ENCODE measurements at regions not wholly inside any gene's neighbourhood (a gene's known extent, or its start where the extent isn't known, plus 50 kb on each side); places are given as distances from the start of the nearest gene placed in this dataset.
"Not testable (repeated sequence)": the region's sequence is repeated elsewhere in the genome, so short reads cannot be mapped to it uniquely, and the experiment has no call there.

DNA sequence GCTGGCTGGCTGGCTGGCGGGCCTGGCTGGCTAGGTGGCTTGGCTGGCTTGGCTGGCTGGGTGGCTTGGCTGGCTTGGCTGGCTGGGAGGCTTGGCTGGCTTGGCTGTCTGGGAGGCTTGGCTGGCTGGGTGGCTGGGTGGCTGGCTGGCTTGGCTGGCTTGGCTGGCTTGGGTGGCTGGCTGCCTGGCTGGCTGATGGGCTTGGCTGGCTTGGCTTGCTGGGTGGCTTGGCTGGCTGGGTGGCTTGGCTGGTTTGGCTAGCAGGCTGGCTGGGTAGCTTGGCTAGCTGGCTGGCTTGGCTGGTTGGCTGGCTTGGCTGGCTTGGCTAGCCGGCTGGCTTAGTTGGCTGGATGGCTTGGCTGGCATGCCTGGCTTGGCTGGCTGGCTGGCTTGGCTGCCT is 2834.1 kb downstream of the RPIA start:
- not testable (repeated sequence) for H3K4me3 ChIP-seq; H3K27ac ChIP-seq (ENCODE audit: low read depth); H3K36me3 ChIP-seq (ENCODE audit: insufficient read depth); H3K27me3 Mint-ChIP-seq (ENCODE audit: insufficient read depth, low read depth, poor library complexity); H3K4me3 Mint-ChIP-seq; H3K4me1 Mint-ChIP-seq; H3K36me3 Mint-ChIP-seq (ENCODE audit: low read depth); H3K9me2 ChIP-seq (ENCODE audit: insufficient read depth); H3K27ac Mint-ChIP-seq; H3F3A ChIP-seq (replicated peaks; ENCODE audit: low read depth); H3K79me2 ChIP-seq (replicated peaks; ENCODE audit: insufficient read depth); H2AFZ ChIP-seq; H3K27me3 ChIP-seq (ENCODE audit: insufficient read depth); ATAC-seq; DNase-seq (ENCODE audit: low spot score); H3K4me2 ChIP-seq; H4K20me1 ChIP-seq (replicated peaks; ENCODE audit: insufficient read depth); H3K4me1 ChIP-seq (ENCODE audit: insufficient read depth)
- H3K9me3 Mint-ChIP-seq = peaks cover 20% of the 10 kb centered on the region

DNA sequence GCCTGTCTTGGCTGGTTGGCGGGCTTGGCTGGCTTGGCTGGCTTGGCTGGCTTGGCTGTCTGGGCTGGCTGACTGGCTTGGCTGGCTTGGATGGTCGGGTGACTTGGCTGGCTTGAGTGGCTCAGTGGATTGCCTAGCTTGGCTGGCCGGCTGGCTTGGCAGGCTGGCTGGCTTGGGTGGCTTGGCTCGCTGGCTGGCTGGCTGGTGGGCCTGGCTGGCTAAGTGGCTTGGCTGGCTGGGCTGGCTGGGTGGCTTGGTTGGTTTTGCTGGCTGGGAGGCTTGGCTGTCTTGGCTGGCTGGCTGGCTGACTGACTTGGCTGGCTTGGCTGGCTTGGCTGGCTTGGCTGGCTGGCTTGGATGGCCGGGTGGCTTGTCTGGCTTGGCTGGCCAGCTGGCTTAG is 2834.6 kb downstream of the RPIA start:
- DNase-seq (ENCODE audit: low spot score); H3K27ac Mint-ChIP-seq: not testable (repeated sequence)
- H3K9me3 Mint-ChIP-seq = peaks cover 20% of the 10 kb centered on the region

DNA sequence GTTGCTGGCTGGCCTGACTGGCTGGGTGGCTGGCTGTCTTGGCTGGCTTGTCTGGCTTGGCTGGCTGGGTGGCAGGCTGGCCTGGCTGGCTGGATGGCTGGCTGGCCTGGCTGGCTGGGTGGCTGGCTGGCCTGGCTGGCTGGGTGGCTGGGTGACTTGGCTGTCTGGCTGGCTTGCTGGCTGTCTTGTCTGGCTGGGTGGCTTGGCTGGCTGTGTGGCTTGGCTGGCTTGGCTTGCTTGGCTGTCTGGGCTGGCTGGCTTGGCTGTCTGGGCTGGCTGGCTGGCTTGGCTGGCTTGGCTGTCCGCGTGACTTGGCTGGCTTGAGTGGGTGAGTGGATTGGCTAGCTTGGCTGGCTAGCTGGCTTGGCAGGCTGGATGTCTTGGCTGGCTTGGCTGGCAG is 2835.6 kb downstream of the RPIA start:
- H3K27me3 Mint-ChIP-seq (ENCODE audit: insufficient read depth, low read depth, poor library complexity); H3K9me2 ChIP-seq (ENCODE audit: insufficient read depth); H3K4me3 Mint-ChIP-seq; H3K4me2 ChIP-seq; H3K27me3 ChIP-seq (ENCODE audit: insufficient read depth); H3K4me1 ChIP-seq (ENCODE audit: insufficient read depth); H4K20me1 ChIP-seq (replicated peaks; ENCODE audit: insufficient read depth); H3K4me3 ChIP-seq; H3K36me3 Mint-ChIP-seq (ENCODE audit: low read depth); H3K27ac Mint-ChIP-seq; H3K79me2 ChIP-seq (replicated peaks; ENCODE audit: insufficient read depth); DNase-seq (ENCODE audit: low spot score); H3K27ac ChIP-seq (ENCODE audit: low read depth); H2AFZ ChIP-seq; H3K36me3 ChIP-seq (ENCODE audit: insufficient read depth); H3F3A ChIP-seq (replicated peaks; ENCODE audit: low read depth); H3K4me1 Mint-ChIP-seq; ATAC-seq: not testable (repeated sequence)
- H3K9me3 Mint-ChIP-seq = peaks cover 20% of the 10 kb centered on the region

More for the DNA sequence above, 2834.6 kb downstream of the RPIA start:
- not testable (repeated sequence) for H4K20me1 ChIP-seq (replicated peaks; ENCODE audit: insufficient read depth); H3K36me3 ChIP-seq (ENCODE audit: insufficient read depth); H3K4me1 Mint-ChIP-seq; H3K4me3 ChIP-seq; ATAC-seq; H2AFZ ChIP-seq; H3K4me2 ChIP-seq; H3K36me3 Mint-ChIP-seq (ENCODE audit: low read depth); H3K9me2 ChIP-seq (ENCODE audit: insufficient read depth); H3K27me3 Mint-ChIP-seq (ENCODE audit: insufficient read depth, low read depth, poor library complexity); H3K27me3 ChIP-seq (ENCODE audit: insufficient read depth); H3F3A ChIP-seq (replicated peaks; ENCODE audit: low read depth); H3K27ac ChIP-seq (ENCODE audit: low read depth); H3K4me3 Mint-ChIP-seq; H3K4me1 ChIP-seq (ENCODE audit: insufficient read depth); H3K79me2 ChIP-seq (replicated peaks; ENCODE audit: insufficient read depth)

DNA sequence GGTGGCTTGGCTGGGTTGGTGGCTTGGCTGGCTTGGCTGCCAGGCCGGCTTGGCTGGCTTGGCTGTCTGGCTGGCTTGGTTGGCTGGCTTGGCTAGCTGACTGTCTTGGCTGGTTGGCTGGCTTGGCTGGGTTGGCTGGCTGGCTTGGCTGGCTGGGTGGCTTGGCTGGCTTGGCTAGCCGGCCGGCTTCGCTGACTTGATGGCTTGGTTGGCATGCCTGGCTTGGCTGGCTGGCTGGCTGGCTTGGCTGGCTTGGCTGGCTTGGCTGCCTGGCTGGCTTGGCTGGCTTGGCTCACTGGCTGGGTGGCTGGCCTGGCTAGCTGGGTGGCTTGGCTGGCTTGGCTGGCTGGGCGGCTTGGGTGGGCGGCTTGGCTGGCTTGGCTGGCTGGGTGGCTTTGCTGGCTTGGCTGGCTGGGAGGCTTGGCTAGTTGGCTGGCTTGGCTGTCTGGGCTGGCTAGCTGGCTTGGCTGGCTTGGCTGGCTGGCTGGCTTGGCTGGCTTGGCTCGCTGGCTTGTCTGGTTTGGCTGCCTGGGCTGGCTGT is 2836.1 kb downstream of the RPIA start:
- H3K27ac Mint-ChIP-seq; ATAC-seq; H3K36me3 Mint-ChIP-seq (ENCODE audit: low read depth); H3K4me3 Mint-ChIP-seq; DNase-seq (ENCODE audit: low spot score); H3K4me1 Mint-ChIP-seq; H3K79me2 ChIP-seq (replicated peaks; ENCODE audit: insufficient read depth); H3K4me2 ChIP-seq; H2AFZ ChIP-seq; H3K27ac ChIP-seq (ENCODE audit: low read depth); H3K27me3 ChIP-seq (ENCODE audit: insufficient read depth); H3K4me3 ChIP-seq; H3K27me3 Mint-ChIP-seq (ENCODE audit: insufficient read depth, low read depth, poor library complexity); H4K20me1 ChIP-seq (replicated peaks; ENCODE audit: insufficient read depth); H3K9me2 ChIP-seq (ENCODE audit: insufficient read depth); H3K4me1 ChIP-seq (ENCODE audit: insufficient read depth); H3K36me3 ChIP-seq (ENCODE audit: insufficient read depth); H3F3A ChIP-seq (replicated peaks; ENCODE audit: low read depth): not testable (repeated sequence)
- peaks cover 20% of the 10 kb centered on the region for H3K9me3 Mint-ChIP-seq

DNA sequence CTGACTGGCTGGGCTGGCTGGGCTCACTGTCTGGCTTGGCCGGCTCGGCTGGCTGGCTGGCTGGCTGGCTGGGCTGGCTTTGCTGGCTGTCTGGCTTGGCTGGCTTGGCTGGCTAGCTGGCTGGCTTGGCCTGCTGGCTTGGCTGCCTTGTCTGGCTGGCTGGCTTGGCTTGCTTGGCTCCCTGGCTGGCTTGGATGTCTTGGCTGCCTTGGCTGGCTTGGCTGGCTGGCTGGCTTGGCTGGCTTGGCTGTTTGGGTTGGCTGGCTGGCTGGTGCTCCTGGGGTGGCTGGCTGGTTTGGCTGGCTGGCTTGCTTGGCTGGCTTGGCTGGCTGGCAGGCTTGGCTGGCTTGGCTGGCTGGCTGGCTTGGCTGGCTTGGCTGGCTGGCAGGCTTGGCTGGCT is 2836.9 kb downstream of the RPIA start:
- DNase-seq (ENCODE audit: low spot score); H3K36me3 ChIP-seq (ENCODE audit: insufficient read depth); H3K9me2 ChIP-seq (ENCODE audit: insufficient read depth); H3K4me2 ChIP-seq; H3K27me3 Mint-ChIP-seq (ENCODE audit: insufficient read depth, low read depth, poor library complexity); H4K20me1 ChIP-seq (replicated peaks; ENCODE audit: insufficient read depth); H3K27ac Mint-ChIP-seq; H3K4me1 Mint-ChIP-seq; H2AFZ ChIP-seq; H3K27me3 ChIP-seq (ENCODE audit: insufficient read depth); H3F3A ChIP-seq (replicated peaks; ENCODE audit: low read depth); H3K4me1 ChIP-seq (ENCODE audit: insufficient read depth); H3K4me3 Mint-ChIP-seq; H3K79me2 ChIP-seq (replicated peaks; ENCODE audit: insufficient read depth); H3K36me3 Mint-ChIP-seq (ENCODE audit: low read depth); H3K4me3 ChIP-seq; H3K27ac ChIP-seq (ENCODE audit: low read depth); ATAC-seq: not testable (repeated sequence)
- H3K9me3 Mint-ChIP-seq = peaks cover 20% of the 10 kb centered on the region

DNA sequence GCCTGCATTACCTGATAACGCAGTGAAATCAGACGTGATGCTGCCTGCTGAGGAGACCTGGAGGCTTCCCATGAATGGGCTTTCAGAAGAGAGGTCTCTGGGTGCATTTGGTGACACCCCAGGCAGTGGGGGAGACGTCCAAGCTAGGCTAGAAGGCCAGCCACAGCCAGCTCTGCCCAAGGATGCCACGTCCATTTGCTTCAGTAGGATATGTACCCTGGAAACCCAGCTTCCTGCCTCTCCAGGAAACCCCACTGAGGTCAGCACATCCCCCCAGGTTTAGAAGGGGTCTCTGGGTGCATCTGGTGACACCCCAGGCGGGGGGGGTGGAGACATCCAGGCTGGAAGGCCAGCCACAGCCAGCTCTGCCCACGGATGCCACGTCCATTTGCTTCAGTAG is 2844.6 kb downstream of the RPIA start:
- not testable (repeated sequence) for H3K27me3 ChIP-seq (ENCODE audit: insufficient read depth); H3K27ac ChIP-seq (ENCODE audit: low read depth); H3K27me3 Mint-ChIP-seq (ENCODE audit: insufficient read depth, low read depth, poor library complexity); H3K9me2 ChIP-seq (ENCODE audit: insufficient read depth); H3K27ac Mint-ChIP-seq; H3K4me2 ChIP-seq; ATAC-seq; H3K4me1 ChIP-seq (ENCODE audit: insufficient read depth); H3F3A ChIP-seq (replicated peaks; ENCODE audit: low read depth); H3K36me3 Mint-ChIP-seq (ENCODE audit: low read depth); H4K20me1 ChIP-seq (replicated peaks; ENCODE audit: insufficient read depth); H3K9me3 Mint-ChIP-seq; H3K4me3 Mint-ChIP-seq; H3K4me1 Mint-ChIP-seq; H3K4me3 ChIP-seq; H2AFZ ChIP-seq; DNase-seq (ENCODE audit: low spot score); H3K36me3 ChIP-seq (ENCODE audit: insufficient read depth); H3K79me2 ChIP-seq (replicated peaks; ENCODE audit: insufficient read depth)

DNA sequence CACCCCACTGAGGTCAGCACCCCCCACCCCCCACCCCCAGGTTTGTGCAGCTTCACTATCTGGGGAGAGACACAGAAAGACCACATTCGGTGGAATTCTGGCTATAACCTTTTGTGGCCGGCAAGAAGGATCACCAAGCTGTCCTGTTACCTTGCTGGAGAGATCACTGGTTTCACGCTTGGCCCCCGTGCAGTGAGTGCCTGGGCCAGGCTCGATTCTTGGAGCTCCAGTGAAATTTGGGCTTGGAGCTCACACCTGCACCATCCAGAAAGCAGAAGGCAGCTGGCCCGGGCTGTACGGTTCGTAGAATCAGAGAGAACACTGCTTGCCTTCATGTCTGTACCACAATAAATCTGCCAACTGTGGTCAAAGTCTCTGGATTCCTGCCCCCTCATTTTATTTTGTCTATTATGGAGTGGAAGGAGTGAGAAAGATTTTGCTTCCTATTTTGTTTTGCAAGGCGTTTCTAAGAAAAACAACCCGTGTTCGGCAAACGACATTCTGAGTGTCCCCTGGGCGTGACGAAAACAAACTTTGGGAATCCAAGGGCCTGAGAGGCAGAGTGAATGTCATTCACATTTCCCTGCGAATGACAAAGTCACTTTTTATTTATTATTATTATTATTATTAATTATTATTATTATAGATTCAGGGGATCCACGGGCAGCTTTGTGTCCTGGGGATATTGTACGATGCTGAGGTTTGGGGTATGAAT is 2845.2 kb downstream of the RPIA start:
- H3F3A ChIP-seq (replicated peaks; ENCODE audit: low read depth); H3K9me2 ChIP-seq (ENCODE audit: insufficient read depth); H3K4me1 Mint-ChIP-seq; H3K36me3 Mint-ChIP-seq (ENCODE audit: low read depth); H3K4me2 ChIP-seq; H3K4me3 Mint-ChIP-seq; H3K4me3 ChIP-seq; DNase-seq (ENCODE audit: low spot score); H3K36me3 ChIP-seq (ENCODE audit: insufficient read depth); H3K4me1 ChIP-seq (ENCODE audit: insufficient read depth); H3K79me2 ChIP-seq (replicated peaks; ENCODE audit: insufficient read depth); H3K27ac Mint-ChIP-seq; H2AFZ ChIP-seq; H3K27me3 ChIP-seq (ENCODE audit: insufficient read depth); H4K20me1 ChIP-seq (replicated peaks; ENCODE audit: insufficient read depth); ATAC-seq; H3K27ac ChIP-seq (ENCODE audit: low read depth); H3K9me3 Mint-ChIP-seq; H3K27me3 Mint-ChIP-seq (ENCODE audit: insufficient read depth, low read depth, poor library complexity): not testable (repeated sequence)

Data from GM23338 (cell line).